SU-DHL-6 (cell line): ENCODE measurements at regions not wholly inside any gene's neighbourhood (a gene's known extent, or its start where the extent isn't known, plus 50 kb on each side); places are given as distances from the start of the nearest gene placed in this dataset.

Experiments used
- CTCF ChIP-seq: fragments of 200-600 bp; sonication (generic); IDR thresholded peaks from one replicate; pipeline ENCODE4 v1.5.1; 2017; ENCODE audit warnings: antibody characterized with exemption, mild to moderate bottlenecking, low read length, moderate library complexity; ENCODE audit not compliant: insufficient read depth, poor library complexity, severe bottlenecking
- EZH2phosphoT487 ChIP-seq: fragments of 200-600 bp; sonication (generic), shearing (Covaris generic); conservative IDR thresholded peaks from 2 replicates; pipeline ENCODE4 v1.6.1; 2018; ENCODE audit warnings: mild to moderate bottlenecking, antibody characterized with exemption, low read length, moderate library complexity, mixed read lengths

- no peak for TF ChIP-seq CTCF
- no peak for TF ChIP-seq EZH2phosphoT487
Measured at GRCh38 chr1:82451191-82451590, 650.5 kb downstream of the ADGRL2 start.
